IMR-90 (cell line): ENCODE measurements at regions not wholly inside any gene's neighbourhood (a gene's known extent, or its start where the extent isn't known, plus 50 kb on each side); places are given as distances from the start of the nearest gene placed in this dataset.

Source experiments
- ATAC-seq: fragments of 200-7000 bp; cut with Tn5 transposase; 2 replicates; pipeline ENCODE4 v1.9.1; 2020; ENCODE audit warnings: low read depth, mild to moderate bottlenecking, moderate library complexity
- BruUV-seq: library from RNA; stranded (reverse); fragments of 400-500 nt; replicated peaks from 2 replicates; lab custom pipeline; 2021; lab: Mats Ljungman, UMichigan
- CTCF ChIA-PET: fragments of 300-600 bp; formaldehyde crosslinking; extraction: SDS; loops from one replicate; lab custom pipeline; 2021; ENCODE audit warnings: antibody characterized with exemption; lab: Yijun Ruan, JAX
- POLR2A ChIA-PET: fragments of 300-600 bp; sonication (Branson Sonifier 250); formaldehyde crosslinking; loops from one replicate; lab custom pipeline; 2022; ENCODE audit warnings: antibody characterized with exemption; ENCODE audit not compliant: unreplicated experiment; lab: Charles Lee
- DNase-seq: peaks from one replicate; pipeline ENCODE4 v3.0.0; 2013
- H2AFZ ChIP-seq: replicated peaks from 2 replicates; pipeline ENCODE3; 2013; ENCODE audit warnings: low read length, mild to moderate bottlenecking; ENCODE audit not compliant: poor library complexity
- H2AK5ac ChIP-seq: 2 replicates; pipeline ENCODE4 v1.6.1; 2013; ENCODE audit warnings: low read depth, low read length, inconsistent platforms
- H2AK9ac ChIP-seq: replicated peaks from 2 replicates; pipeline ENCODE3; 2013; ENCODE audit warnings: mild to moderate bottlenecking, low read depth, low read length, moderate library complexity; ENCODE audit not compliant: poor library complexity
- H2BK120ac ChIP-seq: 2 replicates; pipeline ENCODE4 v1.6.1; 2013; ENCODE audit warnings: low read depth, low read length, inconsistent platforms
- H2BK15ac ChIP-seq: 3 replicates; pipeline ENCODE4 v1.6.1; 2013; ENCODE audit warnings: low read depth, low read length, inconsistent platforms
- H2BK20ac ChIP-seq: 2 replicates; pipeline ENCODE4 v1.6.1; 2013; ENCODE audit warnings: low read depth, mild to moderate bottlenecking, inconsistent platforms, low read length, moderate library complexity
- H2BK5ac ChIP-seq: 2 replicates; pipeline ENCODE4 v1.6.1; 2013; ENCODE audit warnings: mild to moderate bottlenecking, low read depth, low read length, inconsistent platforms; ENCODE audit not compliant: poor library complexity, severe bottlenecking
- H3K14ac ChIP-seq: replicated peaks from 2 replicates; pipeline ENCODE4 v1.6.1; 2013; ENCODE audit warnings: low read depth, low read length, inconsistent platforms
- H3K18ac ChIP-seq: 2 replicates; pipeline ENCODE4 v1.6.1; 2013; ENCODE audit warnings: low read depth, low read length, control low read depth
- H3K23ac ChIP-seq: 2 replicates; pipeline ENCODE4 v1.6.1; 2013; ENCODE audit warnings: low read depth, low read length, inconsistent platforms
- H3K27ac ChIP-seq: 2 replicates; pipeline ENCODE4 v1.5.1; 2013; ENCODE audit warnings: mild to moderate bottlenecking, control low read depth, low read length; ENCODE audit not compliant: insufficient read depth
- H3K27me3 ChIP-seq: 2 replicates; pipeline ENCODE4 v1.6.1; 2013; ENCODE audit warnings: low read length; ENCODE audit not compliant: control insufficient read depth, insufficient read depth
- H3K36me3 ChIP-seq: 2 replicates; pipeline ENCODE4 v1.6.1; 2013; ENCODE audit warnings: low read length, mixed read lengths; ENCODE audit not compliant: control insufficient read depth, insufficient read depth
- H3K4ac ChIP-seq: 2 replicates; pipeline ENCODE4 v1.6.1; 2013; ENCODE audit warnings: low read depth, low read length, inconsistent platforms
- H3K4me1 ChIP-seq: 2 replicates; pipeline ENCODE4 v1.6.1; 2013; ENCODE audit warnings: low read length, mixed read lengths; ENCODE audit not compliant: control insufficient read depth, insufficient read depth
- H3K4me2 ChIP-seq: 2 replicates; pipeline ENCODE4 v1.6.1; 2013; ENCODE audit warnings: low read depth, mild to moderate bottlenecking, control low read depth, low read length, moderate library complexity
- H3K4me3 ChIP-seq: 2 replicates; pipeline ENCODE4 v1.5.1; 2013; ENCODE audit warnings: low read depth, mild to moderate bottlenecking, control low read depth, low read length, moderate library complexity; ENCODE audit not compliant: insufficient read depth
- H3K56ac ChIP-seq: 2 replicates; pipeline ENCODE4 v1.6.1; 2013; ENCODE audit warnings: low read length, inconsistent platforms; ENCODE audit not compliant: insufficient read depth; ENCODE audit errors: extremely low read depth
- H3K79me1 ChIP-seq, 2 experiments: 2 replicates each; pipeline ENCODE4 v1.6.1; 2013; ENCODE audit warnings: low read length in 2 of 2, inconsistent platforms in 1 of 2, low read depth in 1 of 2
- H3K9ac ChIP-seq: 2 replicates; pipeline ENCODE4 v1.6.1; 2013; ENCODE audit warnings: low read depth, low read length, control low read depth
- H3K9me1 ChIP-seq: 2 replicates; pipeline ENCODE4 v1.6.1; 2013; ENCODE audit warnings: low read length, inconsistent platforms; ENCODE audit not compliant: insufficient read depth
- H3K9me3 ChIP-seq: 2 replicates; pipeline ENCODE4 v1.6.1; 2013; ENCODE audit warnings: low read length; ENCODE audit not compliant: control insufficient read depth, insufficient read depth
- H4K20me1 ChIP-seq: 2 replicates; pipeline ENCODE4 v1.6.1; 2013; ENCODE audit warnings: low read length, inconsistent platforms; ENCODE audit not compliant: insufficient read depth
- H4K5ac ChIP-seq: 2 replicates; pipeline ENCODE4 v1.6.1; 2013; ENCODE audit warnings: mild to moderate bottlenecking, low read depth, low read length, control low read depth
- H4K8ac ChIP-seq, 2 experiments: 2 replicates each; pipeline ENCODE4 v1.6.1; 2013; ENCODE audit warnings: low read depth in 2 of 2, low read length in 2 of 2, control low read depth in 1 of 2, inconsistent platforms in 1 of 2
- H4K91ac ChIP-seq: 2 replicates; pipeline ENCODE4 v1.6.1; 2013; ENCODE audit warnings: low read depth, low read length, inconsistent platforms; ENCODE audit not compliant: insufficient read depth
- BHLHE40 ChIP-seq: fragments of 150-350 bp; IDR thresholded peaks from 2 replicates; pipeline ENCODE4 v1.6.1; 2016; ENCODE audit warnings: mild to moderate bottlenecking, low read depth, low read length
- CTCF ChIP-seq: conservative IDR thresholded peaks from 2 replicates; pipeline ENCODE4 v1.5.1; 2012; ENCODE audit warnings: mild to moderate bottlenecking, low read depth, low read length, improper control_type of control experiment
- FOS ChIP-seq: fragments of 150-350 bp; IDR thresholded peaks from 2 replicates; pipeline ENCODE4 v1.6.1; 2016; ENCODE audit warnings: low read depth, low read length
- MAFK ChIP-seq: IDR thresholded peaks from 2 replicates; pipeline ENCODE4 v1.6.1; 2012; ENCODE audit warnings: low read depth, low read length, improper control_type of control experiment
- NFE2L2 ChIP-seq: fragments of 150-350 bp; IDR thresholded peaks from 2 replicates; pipeline ENCODE4 v1.6.1; 2016; ENCODE audit warnings: low read depth, mild to moderate bottlenecking, low read length
- SMC3 ChIP-seq: fragments of 150-350 bp; IDR thresholded peaks from 2 replicates; pipeline ENCODE4 v1.6.1; 2016; ENCODE audit warnings: low read depth, mild to moderate bottlenecking, antibody characterized with exemption, low read length, moderate library complexity
- WGBS, 2 experiments: methylation state at CpG; one replicate each; pipeline versions ENCODE4 v1.1.5 to v1.1.7; 2013; ENCODE audit warnings: missing lambda C conversion rate in 2 of 2; ENCODE audit not compliant: insufficient read length in 1 of 2; ENCODE audit errors: extremely low coverage in 2 of 2; 5-methylcytosine and 5-hydroxymethylcytosine counted together
- dilution Hi-C: fragments of 300-500 bp; cut with HindIII; formaldehyde crosslinking; loops from one replicate; pipeline ENCODE4 v1.14.3; 2018; ENCODE audit warnings: low sequenced_read_pairs; ENCODE audit not compliant: unreplicated experiment
- in situ Hi-C: fragments of 300-500 bp; cut with MboI; formaldehyde crosslinking; loops from 3 replicates; pipeline ENCODE4 v1.14.3; 2019; ENCODE audit warnings: low sequenced_read_pairs, inconsistent platforms, mixed read lengths
- intact Hi-C: fragments of 100-400 bp; cut with micrococcal nuclease; formaldehyde crosslinking; loops from 2 replicates; pipeline ENCODE4 v1.10.0; 2022
- TF ChIP-seq, protein P1 (sequence below): fragments of 150-350 bp; IDR thresholded peaks from 2 replicates; pipeline ENCODE4 v1.6.1; 2016; ENCODE audit warnings: low read depth, mild to moderate bottlenecking, low read length, moderate library complexity, borderline replicate concordance

GRCh38 chr21:35111321-35111930, 62.3 kb upstream of the RUNX1 start:
- intact Hi-C loops: no loop called here
- BruUV-seq: no TSS peak
- H4K5ac ChIP-seq: no peak overlapping the region
- no peaks in the 10 kb centered on the region; the same call in 1 of the 2 replicates for H3K4me1 ChIP-seq
- CTCF ChIA-PET: interaction anchor here (0.6 to 0.7 kb wide), 2 partner anchors 64 to 94 kb away, joined by 3 to 4 read pairs; no protein-coding TSS in a partner anchor
- H3K56ac ChIP-seq: no peak overlapping the region
- H3K27me3 ChIP-seq: no peaks in the 10 kb centered on the region
- ATAC-seq: no peak
- no peak overlapping the region for H3K9ac ChIP-seq
- in situ Hi-C loops: no loop called here
- H4K8ac ChIP-seq: no peak overlapping the region; a peak in 1 of 4 replicates
- dilution Hi-C loops: no loop called here
- DNase-seq: no peak
- H3K36me3 ChIP-seq: no peaks in the 10 kb centered on the region
- H3K4me2 ChIP-seq: no peak overlapping the region
- H2BK15ac ChIP-seq: peak overlapping the region; percentile 64; the same call in 1 of the 3 replicates
- TF ChIP-seq SMC3: no peak
- TF ChIP-seq CTCF: no peak
- TF ChIP-seq, protein P1, sequence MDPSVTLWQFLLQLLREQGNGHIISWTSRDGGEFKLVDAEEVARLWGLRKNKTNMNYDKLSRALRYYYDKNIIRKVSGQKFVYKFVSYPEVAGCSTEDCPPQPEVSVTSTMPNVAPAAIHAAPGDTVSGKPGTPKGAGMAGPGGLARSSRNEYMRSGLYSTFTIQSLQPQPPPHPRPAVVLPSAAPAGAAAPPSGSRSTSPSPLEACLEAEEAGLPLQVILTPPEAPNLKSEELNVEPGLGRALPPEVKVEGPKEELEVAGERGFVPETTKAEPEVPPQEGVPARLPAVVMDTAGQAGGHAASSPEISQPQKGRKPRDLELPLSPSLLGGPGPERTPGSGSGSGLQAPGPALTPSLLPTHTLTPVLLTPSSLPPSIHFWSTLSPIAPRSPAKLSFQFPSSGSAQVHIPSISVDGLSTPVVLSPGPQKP: no peak
- TF ChIP-seq FOS: no peak
- no peak for TF ChIP-seq MAFK
- TF ChIP-seq BHLHE40: no peak
- no peak for TF ChIP-seq NFE2L2
- no peaks in the 10 kb centered on the region for H4K20me1 ChIP-seq
- H3K9me3 ChIP-seq: peaks cover 2% of the 10 kb centered on the region; the same call in 1 of the 2 replicates
- H2AK5ac ChIP-seq: no peak overlapping the region
- H3K4ac ChIP-seq: no peak overlapping the region
- POLR2A ChIA-PET: interaction anchor here (0.6 kb wide), 1 partner anchor 106 kb away, joined by 3 read pairs; no protein-coding TSS in a partner anchor
- no peak overlapping the region for H3K18ac ChIP-seq
- no peak overlapping the region for H2AFZ ChIP-seq
- WGBS, 2 experiments: no CpG with 5 or more reads among the region's 4 CpGs
- no peak overlapping the region for H2AK9ac ChIP-seq
- H3K9me1 ChIP-seq: no peaks in the 10 kb centered on the region
- no peak overlapping the region for H4K91ac ChIP-seq
- no peak overlapping the region for H3K23ac ChIP-seq
- peak overlapping the region; percentile 3; the same call in 1 of the 2 replicates for H2BK120ac ChIP-seq
- H2BK5ac ChIP-seq: no peak overlapping the region
- no peak overlapping the region for H3K4me3 ChIP-seq
- no peaks in the 10 kb centered on the region for H3K79me1 ChIP-seq
- no peak overlapping the region for H3K14ac ChIP-seq
- H3K27ac ChIP-seq: no peak overlapping the region
- H2BK20ac ChIP-seq: no peak overlapping the region; the same call in 1 of the 2 replicates
